DMS 273 treated with DMSO at 0.1 percent for 48 hours (cell line): ENCODE measurements at regions not wholly inside any gene's neighbourhood (a gene's known extent, or its start where the extent isn't known, plus 50 kb on each side); places are given as distances from the start of the nearest gene placed in this dataset.
"Not testable (repeated sequence)": the region's sequence is repeated elsewhere in the genome, so short reads cannot be mapped to it uniquely, and the experiment has no call there.

Experiments
- DNase-seq: peaks from one replicate; lab custom pipeline; 2025; lab: John Stamatoyannopoulos, UW

- no peak for DNase-seq
These were observed 526.9 kb downstream of the BCKDHB start for GRCh38 chr6:80633412-80633811.

GRCh38 chr6:80625405-80625804 is 518.9 kb downstream of the BCKDHB start:
- DNase-seq: no peak

- no peak for DNase-seq
These were observed 516.8 kb downstream of the BCKDHB start for GRCh38 chr6:80623066-80623815.

- no peak for DNase-seq
These were observed 516.2 kb downstream of the BCKDHB start for GRCh38 chr6:80622641-80623040.

GRCh38 chr6:80618953-80619352 is 512.5 kb downstream of the BCKDHB start:
- DNase-seq: no peak

- DNase-seq: no peak
These were observed 504.4 kb downstream of the BCKDHB start for GRCh38 chr6:80610846-80611245.

- no peak for DNase-seq
These were observed 502.4 kb downstream of the BCKDHB start for GRCh38 chr6:80608881-80609280.

GRCh38 chr6:80607811-80608391 is 501.4 kb downstream of the BCKDHB start:
- no peak for DNase-seq

GRCh38 chr6:80605165-80605989 is 498.9 kb downstream of the BCKDHB start:
- peak; percentile 1 for DNase-seq

- no peak for DNase-seq
These were observed 497.2 kb downstream of the BCKDHB start for GRCh38 chr6:80603679-80604078.

- no peak for DNase-seq
These were observed 488.0 kb downstream of the BCKDHB start for GRCh38 chr6:80594461-80594860.

GRCh38 chr6:80592436-80592835 is 486.0 kb downstream of the BCKDHB start:
- no peak for DNase-seq

- DNase-seq: no peak
These were observed 479.8 kb downstream of the BCKDHB start for GRCh38 chr6:80586242-80586641.

- no peak for DNase-seq
These were observed 473.0 kb downstream of the BCKDHB start for GRCh38 chr6:80579391-80580023.

GRCh38 chr6:80573320-80573719 is 466.8 kb downstream of the BCKDHB start:
- not testable (repeated sequence) for DNase-seq

GRCh38 chr6:80566361-80566760 is 459.9 kb downstream of the BCKDHB start:
- DNase-seq: no peak

- DNase-seq: peak; percentile 57
These were observed 446.7 kb downstream of the BCKDHB start for GRCh38 chr6:80553071-80553740.

GRCh38 chr6:80550748-80551147 is 444.3 kb downstream of the BCKDHB start:
- DNase-seq: no peak

GRCh38 chr6:80550281-80550680 is 443.8 kb downstream of the BCKDHB start:
- DNase-seq: no peak

GRCh38 chr6:80548532-80548931 is 442.1 kb downstream of the BCKDHB start:
- no peak for DNase-seq

GRCh38 chr6:80547827-80548226 is 441.4 kb downstream of the BCKDHB start:
- DNase-seq: no peak
